ENCODE measurements at regions not wholly inside any gene's neighbourhood (a gene's known extent, or its start where the extent isn't known, plus 50 kb on each side); places are given as distances from the start of the nearest gene placed in this dataset.

- H3K23ac ChIP-seq (ENCODE audit: insufficient read length): no peak overlapping the region
- H3K79me2 ChIP-seq (ENCODE audit: control insufficient read depth in 1 of 2, insufficient read depth in 2 of 2, low read length in 2 of 2): no peaks in the 10 kb centered on the region
- no peak overlapping the region for H2BK5ac ChIP-seq (ENCODE audit: low read depth, low read length)
- no peak overlapping the region for H2BK15ac ChIP-seq (ENCODE audit: low read length)
- H3K4me1 ChIP-seq (replicated peaks in 1 of 4; ENCODE audit: control insufficient read depth in 3 of 4, insufficient read depth in 4 of 4, low read length in 3 of 4): no peaks in the 10 kb centered on the region
- H3K14ac ChIP-seq (ENCODE audit: insufficient read length): no peak overlapping the region
- H3K9ac ChIP-seq (replicated peaks in 1 of 4; ENCODE audit: extremely low read depth in 1 of 4, low read depth in 3 of 4, low read length in 3 of 4): no peak overlapping the region
- H3K27me3 ChIP-seq (replicated peaks in 1 of 4; ENCODE audit: control insufficient read depth in 3 of 4, extremely low read depth in 1 of 4, insufficient read depth in 3 of 4, low read length in 3 of 4): no peaks in the 10 kb centered on the region
- no peak overlapping the region for H2BK20ac ChIP-seq (ENCODE audit: low read length)
- H3K18ac ChIP-seq (ENCODE audit: extremely low read depth, low read length): no peak overlapping the region
- no peak overlapping the region for H2BK12ac ChIP-seq (ENCODE audit: low read depth, low read length)
- H4K5ac ChIP-seq (ENCODE audit: insufficient read length, low read depth, low read length): no peak overlapping the region
- no peak overlapping the region for H4K91ac ChIP-seq (replicated peaks; ENCODE audit: insufficient read length, low read length)
- H3K4me2 ChIP-seq (ENCODE audit: insufficient read depth in 1 of 2, low read depth in 2 of 2, low read length in 2 of 2): no peak overlapping the region
- DNase-seq (ENCODE audit: low read depth in 1 of 2, low spot score in 2 of 2) (no peak), FAIRE-seq (no peak)
- no peak overlapping the region for H2AFZ ChIP-seq (ENCODE audit: low read length)
- no peaks in the 10 kb centered on the region for H3K23me2 ChIP-seq (ENCODE audit: low read depth, low read length)
- no peaks in the 10 kb centered on the region for H3K79me1 ChIP-seq (ENCODE audit: low read depth, low read length)
- WGBS, 2 experiments (ENCODE audit: extremely low coverage in 1 of 2, insufficient coverage in 1 of 2, insufficient read length in 1 of 2, insufficient replicate concordance in 2 of 2, low coverage in 1 of 2, low lambda C conversion rate in 2 of 2, missing lambda C conversion rate in 1 of 2): 78% methylated on average over 2 of the region's 2 CpGs; no CpG with 5 or more reads in 1 of the 2 experiments
- no peak overlapping the region for H4K8ac ChIP-seq (ENCODE audit: extremely low read depth, insufficient read depth, low read length)
- ChIA-PET CTCF (ENCODE audit: partially characterized antibody) (interaction anchor here (0.6 kb wide), 1 partner anchor 44 kb away, joined by 4 read pairs; no protein-coding TSS in a partner anchor), POLR2A (ENCODE audit: partially characterized antibody) (no interaction called here)
- no peak overlapping the region for H2BK120ac ChIP-seq (replicated peaks; ENCODE audit: low read depth, low read length)
- H3K27ac ChIP-seq (ENCODE audit: low read depth, low read length): no peak overlapping the region
- no peak overlapping the region for H3K4ac ChIP-seq (replicated peaks; ENCODE audit: insufficient read length, low read depth, low read length)
- H3K36me3 ChIP-seq (ENCODE audit: control insufficient read depth in 2 of 4, insufficient read depth in 4 of 4, low read length in 3 of 4): no peaks in the 10 kb centered on the region
- no peak overlapping the region for H3K4me3 ChIP-seq (ENCODE audit: extremely low read depth in 1 of 4, insufficient read depth in 2 of 4, low read depth in 3 of 4, low read length in 4 of 4)
- no peaks in the 10 kb centered on the region for H4K20me1 ChIP-seq (replicated peaks in 1 of 2; ENCODE audit: control insufficient read depth in 1 of 2, insufficient read depth in 2 of 2, low read length in 2 of 2)
- H2AK5ac ChIP-seq (ENCODE audit: low read depth, low read length): no peak overlapping the region
- H3K9me3 ChIP-seq (ENCODE audit: insufficient read depth in 2 of 2, low read depth in 1 of 2, low read length in 1 of 2): peaks cover 0 to 9% of the 10 kb centered on the region in 2 experiments; a peak in 1 of 4 replicates
- H3K56ac ChIP-seq (replicated peaks; ENCODE audit: insufficient read length, low read depth, low read length): no peak overlapping the region
- TF ChIP-seq TAF1 (IDR thresholded peaks at IDR 0.05; ENCODE audit: low read depth, low read length) (no peak), RFX5 (IDR thresholded peaks at IDR 0.05; ENCODE audit: borderline replicate concordance, low read depth, low read length) (no peak), CTCF (IDR thresholded peaks at IDR 0.05; ENCODE audit: control extremely low read depth in 1 of 3, insufficient read depth in 1 of 3, low read depth in 1 of 3, low read length in 3 of 3) (no peak), POU5F1 (IDR thresholded peaks at IDR 0.05; ENCODE audit: low read depth, low read length) (no peak), EZH2 (IDR thresholded peaks at IDR 0.05; ENCODE audit: low read depth, low read length, severe bottlenecking) (no peak), ZNF274 (IDR thresholded peaks at IDR 0.05; ENCODE audit: borderline replicate concordance, extremely low read depth, low read length) (no peak), KDM1A (IDR thresholded peaks at IDR 0.05; ENCODE audit: borderline replicate concordance, low read length) (no peak), JUND (IDR thresholded peaks at IDR 0.05; ENCODE audit: low read length) (no peak), CBX5 (IDR thresholded peaks at IDR 0.05; ENCODE audit: low read depth, low read length) (no peak), RNF2 (IDR thresholded peaks at IDR 0.05; ENCODE audit: borderline replicate concordance, low read depth, low read length, missing control alignments, poor library complexity, severe bottlenecking) (no peak), RBBP5 (IDR thresholded peaks at IDR 0.05; ENCODE audit: borderline replicate concordance, low read depth, low read length) (no peak)
Observed at GRCh38 chr3:160081958-160082533, 93.4 kb downstream of the IL12A start.

All from H1 (cell line).